ENCODE measurements at regions not wholly inside any gene's neighbourhood (a gene's known extent, or its start where the extent isn't known, plus 50 kb on each side); places are given as distances from the start of the nearest gene placed in this dataset.

GRCh38 chr13:109403012-109403421 lies 383.4 kb downstream of the IRS2 start:
- TF ChIP-seq, protein P1, sequence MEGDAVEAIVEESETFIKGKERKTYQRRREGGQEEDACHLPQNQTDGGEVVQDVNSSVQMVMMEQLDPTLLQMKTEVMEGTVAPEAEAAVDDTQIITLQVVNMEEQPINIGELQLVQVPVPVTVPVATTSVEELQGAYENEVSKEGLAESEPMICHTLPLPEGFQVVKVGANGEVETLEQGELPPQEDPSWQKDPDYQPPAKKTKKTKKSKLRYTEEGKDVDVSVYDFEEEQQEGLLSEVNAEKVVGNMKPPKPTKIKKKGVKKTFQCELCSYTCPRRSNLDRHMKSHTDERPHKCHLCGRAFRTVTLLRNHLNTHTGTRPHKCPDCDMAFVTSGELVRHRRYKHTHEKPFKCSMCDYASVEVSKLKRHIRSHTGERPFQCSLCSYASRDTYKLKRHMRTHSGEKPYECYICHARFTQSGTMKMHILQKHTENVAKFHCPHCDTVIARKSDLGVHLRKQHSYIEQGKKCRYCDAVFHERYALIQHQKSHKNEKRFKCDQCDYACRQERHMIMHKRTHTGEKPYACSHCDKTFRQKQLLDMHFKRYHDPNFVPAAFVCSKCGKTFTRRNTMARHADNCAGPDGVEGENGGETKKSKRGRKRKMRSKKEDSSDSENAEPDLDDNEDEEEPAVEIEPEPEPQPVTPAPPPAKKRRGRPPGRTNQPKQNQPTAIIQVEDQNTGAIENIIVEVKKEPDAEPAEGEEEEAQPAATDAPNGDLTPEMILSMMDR (IDR thresholded peaks at IDR 0.05) = no peak
- Histone ChIP-seq H3K27me3 (ENCODE audit: control insufficient read depth in 1 of 2, insufficient read depth in 2 of 2, low read length in 2 of 2) (no peaks in the 10 kb centered on the region), H3K27ac (ENCODE audit: low read depth in 1 of 2, low read length in 2 of 2) (no peak overlapping the region), H3K4me3 (ENCODE audit: low read length) (no peak overlapping the region), H3K9me3 (ENCODE audit: control insufficient read depth in 1 of 2, insufficient read depth in 1 of 2, low read length in 2 of 2) (peaks cover 0 to 10% of the 10 kb centered on the region in 2 experiments), H3K36me3 (ENCODE audit: insufficient read depth, low read length) (no peaks in the 10 kb centered on the region), H3K4me1 (ENCODE audit: insufficient read depth, low read length) (no peaks in the 10 kb centered on the region)
- intact Hi-C loops (cut with DNase I, micrococcal nuclease) = no loop called here
- H3K4me1 Mint-ChIP-seq (ENCODE audit: low read depth) = no peaks in the 10 kb centered on the region
- no peak for DNase-seq
- POLR2A ChIA-PET = no interaction called here
- H3K27me3 Mint-ChIP-seq = no peaks in the 10 kb centered on the region
- CTCF ChIA-PET = no interaction called here
- H3K9me3 Mint-ChIP-seq = no peaks in the 10 kb centered on the region
- H3K27ac Mint-ChIP-seq = no peak overlapping the region
- H3K36me3 Mint-ChIP-seq (ENCODE audit: low read depth) = no peaks in the 10 kb centered on the region
- ATAC-seq (ENCODE audit: poor library complexity) = no peak
- no peak overlapping the region for H3K4me3 Mint-ChIP-seq

DNA sequence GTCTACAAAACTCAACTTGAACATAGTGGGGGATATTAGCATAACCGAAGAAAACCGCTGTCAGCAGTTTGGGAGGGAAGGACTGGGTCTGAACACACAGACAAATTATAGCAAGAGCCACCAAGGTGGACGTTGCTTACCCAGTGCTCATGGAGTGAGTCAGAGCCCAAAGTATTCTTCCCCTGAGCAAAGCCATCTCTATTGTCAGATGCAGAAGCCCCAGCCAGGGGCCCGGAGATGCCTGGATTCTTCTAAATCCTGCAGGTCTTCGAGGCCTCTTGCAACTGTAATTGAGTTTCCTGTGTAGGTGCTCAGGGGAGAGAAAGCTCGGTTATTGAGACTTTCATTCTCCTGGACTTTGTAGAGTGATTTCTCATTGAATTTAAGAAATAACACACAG lies 384.5 kb downstream of the IRS2 start:
- Histone ChIP-seq H3K9me3 (ENCODE audit: control insufficient read depth in 1 of 2, insufficient read depth in 1 of 2, low read length in 2 of 2) (peaks cover 0 to 10% of the 10 kb centered on the region in 2 experiments), H3K36me3 (ENCODE audit: insufficient read depth, low read length) (no peaks in the 10 kb centered on the region), H3K27me3 (ENCODE audit: control insufficient read depth in 1 of 2, insufficient read depth in 2 of 2, low read length in 2 of 2) (no peaks in the 10 kb centered on the region), H3K4me3 (ENCODE audit: low read length) (no peak overlapping the region), H3K4me1 (ENCODE audit: insufficient read depth, low read length) (no peaks in the 10 kb centered on the region), H3K27ac (ENCODE audit: low read depth in 1 of 2, low read length in 2 of 2) (no peak overlapping the region)
- Mint-ChIP-seq H3K27me3 (no peaks in the 10 kb centered on the region), H3K9me3 (no peaks in the 10 kb centered on the region), H3K4me1 (ENCODE audit: low read depth) (no peaks in the 10 kb centered on the region), H3K36me3 (ENCODE audit: low read depth) (no peaks in the 10 kb centered on the region), H3K4me3 (no peak overlapping the region), H3K27ac (no peak overlapping the region)
- CTCF ChIA-PET = no interaction called here
- intact Hi-C loops (cut with DNase I, micrococcal nuclease) = no loop called here
- TF ChIP-seq, protein P1 (IDR thresholded peaks at IDR 0.05) = no peak
- ATAC-seq (ENCODE audit: poor library complexity) = no peak
- POLR2A ChIA-PET = no interaction called here
- no peak for DNase-seq

DNA sequence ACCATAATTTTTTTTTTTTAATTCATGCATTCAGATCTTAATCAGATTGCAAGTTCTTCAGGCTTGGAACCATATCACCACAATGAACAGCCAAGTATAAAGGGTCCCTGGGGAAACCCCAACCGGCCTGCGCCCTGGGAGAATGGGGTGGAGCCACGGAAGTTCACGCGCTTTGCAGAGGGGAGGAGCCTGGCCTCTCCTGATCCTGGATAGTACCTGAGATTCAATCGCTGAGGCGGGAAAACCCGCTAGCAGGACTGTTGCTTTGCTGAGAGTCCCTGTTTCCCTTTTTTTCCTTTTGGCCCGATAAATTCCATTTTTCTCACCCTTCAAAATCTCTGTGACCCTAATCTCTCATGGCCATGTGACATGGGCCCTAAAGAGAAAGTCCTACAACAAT lies 385.1 kb downstream of the IRS2 start:
- H3K4me1 Mint-ChIP-seq (ENCODE audit: low read depth) = no peaks in the 10 kb centered on the region
- ATAC-seq (ENCODE audit: poor library complexity) (no peak), DNase-seq (no peak)
- Histone ChIP-seq H3K27ac (ENCODE audit: low read depth in 1 of 2, low read length in 2 of 2) (no peak overlapping the region), H3K36me3 (ENCODE audit: insufficient read depth, low read length) (no peaks in the 10 kb centered on the region), H3K27me3 (ENCODE audit: control insufficient read depth in 1 of 2, insufficient read depth in 2 of 2, low read length in 2 of 2) (no peaks in the 10 kb centered on the region), H3K9me3 (ENCODE audit: control insufficient read depth in 1 of 2, insufficient read depth in 1 of 2, low read length in 2 of 2) (peaks cover 0 to 10% of the 10 kb centered on the region in 2 experiments), H3K4me1 (ENCODE audit: insufficient read depth, low read length) (no peaks in the 10 kb centered on the region), H3K4me3 (ENCODE audit: low read length) (no peak overlapping the region)
- TF ChIP-seq, protein P1 (IDR thresholded peaks at IDR 0.05) = no peak
- H3K27me3 Mint-ChIP-seq = no peaks in the 10 kb centered on the region
- H3K9me3 Mint-ChIP-seq = no peaks in the 10 kb centered on the region
- ChIA-PET POLR2A (no interaction called here), CTCF (no interaction called here)
- H3K27ac Mint-ChIP-seq = no peak overlapping the region
- intact Hi-C loops (cut with DNase I, micrococcal nuclease) = no loop called here
- no peaks in the 10 kb centered on the region for H3K36me3 Mint-ChIP-seq (ENCODE audit: low read depth)
- no peak overlapping the region for H3K4me3 Mint-ChIP-seq

Data from CD4-positive, alpha-beta T cell (primary cell).